Cardiac muscle cell (in vitro differentiated cells and primary cell): ENCODE measurements at regions not wholly inside any gene's neighbourhood (a gene's known extent, or its start where the extent isn't known, plus 50 kb on each side); places are given as distances from the start of the nearest gene placed in this dataset.

Experiments used
- DNase-seq, 2 donors: peaks; one replicate each; pipeline versions ENCODE4 v3.0.0 to v3.0.0-alpha.2; 2010 to 2017; ENCODE audit warnings: low read depth in 1 of 2, low spot score in 1 of 2
- H3K27ac ChIP-seq: fragments of 200-600 bp; sonication (generic); 2 replicates; pipeline ENCODE4 v1.5.1; 2016
- H3K27me3 ChIP-seq: fragments of 200-600 bp; sonication (generic); 2 replicates; pipeline ENCODE4 v1.6.0; 2016; ENCODE audit warnings: control low read depth
- H3K36me3 ChIP-seq: fragments of 200-600 bp; sonication (generic); 2 replicates; pipeline ENCODE4 v1.5.1; 2016; ENCODE audit warnings: control low read depth
- H3K4me1 ChIP-seq: fragments of 200-600 bp; sonication (generic); 2 replicates; pipeline ENCODE4 v1.8.1; 2017; ENCODE audit warnings: low read depth, mild to moderate bottlenecking, mixed run types
- H3K4me3 ChIP-seq: fragments of 200-600 bp; sonication (generic); 2 replicates; pipeline ENCODE4 v1.5.1; 2016; ENCODE audit warnings: mild to moderate bottlenecking
- H3K9me3 ChIP-seq: fragments of 200-600 bp; sonication (generic); 2 replicates; pipeline ENCODE4 v1.5.1; 2017; ENCODE audit warnings: low read depth, mild to moderate bottlenecking, control low read depth
- TF ChIP-seq, protein P1 (sequence below): IDR thresholded peaks from 2 replicates; pipeline ENCODE4 v1.5.1; 2012; ENCODE audit warnings: low read depth, mild to moderate bottlenecking, low read length

DNA sequence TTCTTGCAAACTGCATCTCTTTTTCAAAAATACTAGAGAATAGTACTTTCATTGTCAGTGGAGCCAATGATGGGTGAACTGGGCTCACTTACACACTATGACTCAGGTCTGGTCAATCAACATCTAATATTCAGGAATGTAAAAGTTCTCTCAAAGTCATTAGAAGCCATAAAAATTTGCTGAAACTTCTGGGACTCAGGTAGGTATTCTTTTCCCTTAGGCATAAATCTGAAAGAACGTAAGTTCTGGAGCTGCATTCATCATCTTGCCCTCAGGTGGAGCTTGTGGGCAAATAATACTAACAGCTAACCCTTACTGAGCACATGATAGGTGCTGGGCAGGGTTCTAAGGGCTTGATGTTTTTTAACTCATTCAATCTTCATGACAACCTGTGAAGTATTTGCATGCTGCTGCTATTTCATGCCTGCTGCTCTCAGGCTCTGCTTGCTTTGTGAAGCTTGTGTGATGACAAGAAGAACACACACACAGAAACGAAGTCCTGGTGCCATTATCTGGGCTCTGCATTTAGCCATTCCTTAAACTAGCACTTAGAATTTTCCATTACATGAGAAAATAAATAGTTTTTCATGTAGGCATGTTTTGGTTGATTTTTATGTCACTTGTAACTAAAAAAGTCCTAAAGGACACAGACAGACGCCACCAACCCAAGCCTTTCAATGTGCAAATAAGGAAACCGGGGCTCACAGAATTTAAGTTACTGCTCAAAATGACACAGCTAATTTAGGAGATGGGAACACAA lies 394.2 kb upstream of the LYPLAL1 start:
- no peaks in the 10 kb centered on the region for H3K27me3 ChIP-seq
- peak overlapping the region; percentile 62 for H3K27ac ChIP-seq
- H3K36me3 ChIP-seq, result no peaks in the 10 kb centered on the region
- TF ChIP-seq, protein P1, sequence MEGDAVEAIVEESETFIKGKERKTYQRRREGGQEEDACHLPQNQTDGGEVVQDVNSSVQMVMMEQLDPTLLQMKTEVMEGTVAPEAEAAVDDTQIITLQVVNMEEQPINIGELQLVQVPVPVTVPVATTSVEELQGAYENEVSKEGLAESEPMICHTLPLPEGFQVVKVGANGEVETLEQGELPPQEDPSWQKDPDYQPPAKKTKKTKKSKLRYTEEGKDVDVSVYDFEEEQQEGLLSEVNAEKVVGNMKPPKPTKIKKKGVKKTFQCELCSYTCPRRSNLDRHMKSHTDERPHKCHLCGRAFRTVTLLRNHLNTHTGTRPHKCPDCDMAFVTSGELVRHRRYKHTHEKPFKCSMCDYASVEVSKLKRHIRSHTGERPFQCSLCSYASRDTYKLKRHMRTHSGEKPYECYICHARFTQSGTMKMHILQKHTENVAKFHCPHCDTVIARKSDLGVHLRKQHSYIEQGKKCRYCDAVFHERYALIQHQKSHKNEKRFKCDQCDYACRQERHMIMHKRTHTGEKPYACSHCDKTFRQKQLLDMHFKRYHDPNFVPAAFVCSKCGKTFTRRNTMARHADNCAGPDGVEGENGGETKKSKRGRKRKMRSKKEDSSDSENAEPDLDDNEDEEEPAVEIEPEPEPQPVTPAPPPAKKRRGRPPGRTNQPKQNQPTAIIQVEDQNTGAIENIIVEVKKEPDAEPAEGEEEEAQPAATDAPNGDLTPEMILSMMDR, result no peak
- H3K4me3 ChIP-seq, result no peak overlapping the region
- H3K9me3 ChIP-seq, result no peaks in the 10 kb centered on the region
- peaks cover 57% of the 10 kb centered on the region for H3K4me1 ChIP-seq
- DNase-seq, result peak in 1 of 2 donors; percentile 60

DNA sequence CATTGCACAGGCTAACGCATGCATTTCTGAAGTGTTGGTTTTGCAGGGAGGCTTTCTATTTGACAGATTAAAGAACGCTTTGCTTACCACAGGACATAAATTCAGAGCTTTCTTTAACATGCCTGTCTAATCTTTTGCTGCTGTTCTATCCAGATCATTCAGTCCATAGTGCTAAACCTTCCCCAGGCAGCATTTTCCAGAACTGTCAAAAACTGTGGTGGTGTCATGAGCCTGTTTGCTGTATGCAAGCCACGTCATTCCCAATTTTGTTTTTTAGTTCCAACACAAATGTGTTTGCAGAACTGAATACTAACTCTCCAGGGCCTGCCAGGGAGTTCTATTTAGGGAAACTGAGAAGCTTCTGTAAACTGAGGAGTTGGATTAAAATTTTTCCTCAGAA lies 390.5 kb upstream of the LYPLAL1 start:
- Histone ChIP-seq H3K4me1 (peaks cover 36% of the 10 kb centered on the region), H3K9me3 (no peaks in the 10 kb centered on the region), H3K27me3 (no peaks in the 10 kb centered on the region), H3K4me3 (no peak overlapping the region), H3K36me3 (no peaks in the 10 kb centered on the region), H3K27ac (peak overlapping the region; percentile 0)
- DNase-seq, result no peak
- TF ChIP-seq, protein P1, result no peak

DNA sequence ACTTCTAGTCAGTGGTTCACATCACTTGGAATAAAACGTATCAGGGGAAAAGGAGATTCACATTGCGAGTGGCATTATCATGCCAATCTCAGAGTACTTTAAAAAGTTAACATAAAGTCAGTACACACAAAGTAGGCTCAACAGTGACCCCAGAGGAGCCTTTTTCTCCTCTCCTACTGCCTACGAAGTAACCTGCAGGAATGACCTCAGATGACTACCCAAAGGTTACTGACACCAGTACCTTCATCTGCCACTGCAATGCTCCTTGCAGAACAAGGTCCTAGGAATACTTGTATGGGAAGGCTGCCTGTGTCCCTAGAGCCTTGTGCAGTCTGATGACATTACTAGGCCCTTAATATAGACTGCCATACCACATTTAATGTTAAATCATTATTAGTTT lies 389.8 kb upstream of the LYPLAL1 start:
- no peak for DNase-seq
- Histone ChIP-seq H3K27ac (peak overlapping the region; percentile 0), H3K9me3 (no peaks in the 10 kb centered on the region), H3K27me3 (no peaks in the 10 kb centered on the region), H3K36me3 (no peaks in the 10 kb centered on the region), H3K4me3 (no peak overlapping the region), H3K4me1 (peaks cover 32% of the 10 kb centered on the region)
- TF ChIP-seq, protein P1, result no peak

DNA sequence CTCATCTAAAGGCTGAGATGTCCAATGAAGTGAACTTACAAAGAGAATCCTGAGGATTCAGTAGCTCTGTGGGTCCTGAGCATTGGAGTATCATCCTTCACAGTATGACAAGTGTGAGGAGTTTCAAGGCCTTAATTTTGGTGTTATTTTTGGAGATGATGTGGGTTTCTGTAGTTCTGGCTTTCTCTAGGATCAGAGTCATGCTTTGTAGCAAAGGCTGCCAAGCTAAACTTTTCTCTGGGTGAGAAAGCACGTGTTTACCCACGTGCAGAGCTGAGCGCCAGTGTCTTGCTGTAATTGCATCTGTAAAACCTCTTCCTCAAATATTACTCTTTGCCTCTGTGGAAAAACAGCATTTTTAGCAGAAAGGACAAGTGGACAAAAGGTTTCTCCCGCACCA lies 387.8 kb upstream of the LYPLAL1 start:
- TF ChIP-seq, protein P1, result no peak
- Histone ChIP-seq H3K27me3 (no peaks in the 10 kb centered on the region), H3K4me1 (peaks cover 21% of the 10 kb centered on the region), H3K9me3 (no peaks in the 10 kb centered on the region), H3K36me3 (no peaks in the 10 kb centered on the region), H3K4me3 (no peak overlapping the region), H3K27ac (no peak overlapping the region)
- DNase-seq, result peak in 1 of 2 donors; percentile 47

DNA sequence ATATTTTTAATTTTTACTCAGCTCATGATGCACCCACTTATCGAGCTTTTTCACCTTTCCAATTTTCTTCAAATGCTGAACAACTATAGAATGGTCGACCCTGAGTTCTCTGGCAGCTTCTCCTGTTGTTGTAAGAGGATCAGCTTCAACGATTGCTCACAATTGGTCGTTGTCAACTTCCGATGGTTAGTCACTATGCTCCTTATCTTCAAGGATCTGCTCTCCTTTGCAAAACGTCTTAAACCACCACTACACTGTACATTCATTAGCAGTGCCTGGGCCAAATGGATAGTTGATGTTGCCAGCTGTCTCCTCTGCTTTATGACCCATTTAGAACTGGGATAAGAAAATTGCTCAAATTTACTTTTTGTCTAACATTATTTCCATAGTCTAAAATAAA lies 385.9 kb upstream of the LYPLAL1 start:
- TF ChIP-seq, protein P1, result no peak
- H3K4me3 ChIP-seq, result no peak overlapping the region
- H3K4me1 ChIP-seq, result peaks cover 17% of the 10 kb centered on the region
- H3K27me3 ChIP-seq, result no peaks in the 10 kb centered on the region
- DNase-seq, result no peak
- H3K36me3 ChIP-seq, result no peaks in the 10 kb centered on the region
- H3K27ac ChIP-seq, result no peak overlapping the region
- H3K9me3 ChIP-seq, result no peaks in the 10 kb centered on the region
